GM23338 (cell line): ENCODE measurements at regions not wholly inside any gene's neighbourhood (a gene's known extent, or its start where the extent isn't known, plus 50 kb on each side); places are given as distances from the start of the nearest gene placed in this dataset.

Experiments
- ATAC-seq: fragments of 200-7000 bp; cut with Tn5 transposase; 3 replicates; pipeline ENCODE4 v1.9.1; 2020
- DNase-seq: peaks from one replicate; pipeline ENCODE4 v3.0.0-alpha.2; 2015; ENCODE audit warnings: low spot score
- H2AFZ ChIP-seq: fragments of 200-600 bp; sonication (generic); 2 replicates; pipeline ENCODE4 v1.8.0; 2016; ENCODE audit warnings: antibody characterized with exemption, mild to moderate bottlenecking, moderate library complexity
- H3F3A ChIP-seq: fragments of 200-600 bp; sonication (generic); replicated peaks from 2 replicates; pipeline ENCODE4 v1.8.0; 2017; ENCODE audit warnings: antibody characterized with exemption, mixed run types, low read depth
- H3K27ac ChIP-seq: fragments of 200-600 bp; sonication (generic); 2 replicates; pipeline ENCODE4 v1.6.1; 2016; ENCODE audit warnings: low read depth
- H3K27me3 ChIP-seq: fragments of 200-600 bp; sonication (generic); 2 replicates; pipeline ENCODE4 v1.8.0; 2016; ENCODE audit warnings: mild to moderate bottlenecking, mixed run types, moderate library complexity; ENCODE audit not compliant: insufficient read depth
- H3K36me3 ChIP-seq: fragments of 200-600 bp; sonication (generic); 2 replicates; pipeline ENCODE4 v1.8.0; 2016; ENCODE audit warnings: mild to moderate bottlenecking; ENCODE audit not compliant: insufficient read depth
- H3K4me1 ChIP-seq: fragments of 200-600 bp; sonication (generic); 2 replicates; pipeline ENCODE4 v1.8.0; 2016; ENCODE audit warnings: mild to moderate bottlenecking, moderate library complexity; ENCODE audit not compliant: insufficient read depth
- H3K4me2 ChIP-seq: fragments of 200-600 bp; sonication (generic); 2 replicates; pipeline ENCODE4 v1.7.1; 2017; ENCODE audit warnings: mixed run types
- H3K4me3 ChIP-seq: fragments of 200-600 bp; sonication (generic); 2 replicates; pipeline ENCODE4 v1.6.1; 2016; ENCODE audit warnings: mixed run types
- H3K79me2 ChIP-seq: fragments of 200-600 bp; sonication (generic); replicated peaks from 2 replicates; pipeline ENCODE4 v1.8.0; 2017; ENCODE audit warnings: mild to moderate bottlenecking; ENCODE audit not compliant: insufficient read depth
- H3K9me2 ChIP-seq: fragments of 200-600 bp; sonication (generic); 2 replicates; pipeline ENCODE4 v1.8.0; 2017; ENCODE audit not compliant: insufficient read depth
- H4K20me1 ChIP-seq: fragments of 200-600 bp; sonication (generic); replicated peaks from 2 replicates; pipeline ENCODE4 v1.8.0; 2017; ENCODE audit warnings: mild to moderate bottlenecking; ENCODE audit not compliant: insufficient read depth
- H3K27ac Mint-ChIP-seq: 2 replicates; pipeline ENCODE4 v1.8.0; 2020; ENCODE audit warnings: inconsistent platforms, mild to moderate bottlenecking, moderate library complexity, mixed read lengths
- H3K27me3 Mint-ChIP-seq: 3 replicates; pipeline ENCODE4 v1.8.0; 2022; ENCODE audit warnings: low read depth, mild to moderate bottlenecking, moderate library complexity, mixed read lengths, inconsistent platforms; ENCODE audit not compliant: insufficient read depth, poor library complexity
- H3K36me3 Mint-ChIP-seq: 3 replicates; pipeline ENCODE4 v1.8.0; 2021; ENCODE audit warnings: low read depth, mild to moderate bottlenecking, inconsistent platforms, moderate library complexity, mixed read lengths
- H3K4me1 Mint-ChIP-seq: 3 replicates; pipeline ENCODE4 v1.8.0; 2020; ENCODE audit warnings: mild to moderate bottlenecking, inconsistent platforms, mixed read lengths
- H3K4me3 Mint-ChIP-seq: 3 replicates; pipeline ENCODE4 v1.8.0; 2021; ENCODE audit warnings: moderate library complexity, mild to moderate bottlenecking, inconsistent platforms, mixed read lengths
- H3K9me3 Mint-ChIP-seq: 3 replicates; pipeline ENCODE4 v1.8.0; 2020; ENCODE audit warnings: moderate library complexity, mild to moderate bottlenecking, inconsistent platforms, mixed read lengths
- CREB1 ChIP-seq: fragments of 250-450 bp; sonication (Bioruptor Pico); IDR thresholded peaks from 2 replicates; pipeline ENCODE4 v1.5.0; 2020; ENCODE audit warnings: low read depth, mild to moderate bottlenecking, moderate library complexity
- EZH2 ChIP-seq: fragments of 200-600 bp; sonication (generic); IDR thresholded peaks from one replicate; pipeline ENCODE4 v1.8.0; 2017; ENCODE audit warnings: antibody characterized with exemption, mild to moderate bottlenecking, low read depth; ENCODE audit not compliant: unreplicated experiment
- EZH2phosphoT487 ChIP-seq: fragments of 200-600 bp; sonication (generic); IDR thresholded peaks from one replicate; pipeline ENCODE4 v1.8.1; 2018; ENCODE audit warnings: antibody characterized with exemption; ENCODE audit not compliant: unreplicated experiment
- JUNB ChIP-seq: IDR thresholded peaks from one replicate; pipeline ENCODE4 v1.6.1; 2016; ENCODE audit warnings: antibody characterized with exemption; ENCODE audit not compliant: unreplicated experiment
- NANOG ChIP-seq: IDR thresholded peaks from 2 replicates; pipeline ENCODE4 v1.6.1; 2016; ENCODE audit warnings: antibody characterized with exemption, borderline replicate concordance
- POLR2AphosphoS5 ChIP-seq: IDR thresholded peaks from 2 replicates; pipeline ENCODE4 v1.6.1; 2016; ENCODE audit warnings: antibody characterized with exemption, low read depth
- STAT1 ChIP-seq: IDR thresholded peaks from one replicate; pipeline ENCODE4 v1.6.1; 2016; ENCODE audit warnings: antibody characterized with exemption; ENCODE audit not compliant: unreplicated experiment
- ZNF114 ChIP-seq: fragments of 250-450 bp; sonication (Bioruptor Pico); IDR thresholded peaks from 2 replicates; pipeline ENCODE4 v1.5.0; 2020; ENCODE audit warnings: mild to moderate bottlenecking, moderate library complexity
- ZNF331 ChIP-seq: fragments of 250-450 bp; sonication (Bioruptor Pico); IDR thresholded peaks from 2 replicates; pipeline ENCODE4 v1.5.0; 2020; ENCODE audit warnings: low read depth, mild to moderate bottlenecking, moderate library complexity
- TF ChIP-seq, protein P1 (sequence below): IDR thresholded peaks from 2 replicates; pipeline ENCODE4 v1.6.1; 2016; ENCODE audit warnings: antibody characterized with exemption
- TF ChIP-seq, protein P2 (sequence below): fragments of 250-450 bp; sonication (Bioruptor Pico); IDR thresholded peaks from 2 replicates; pipeline ENCODE4 v1.5.0; 2020; ENCODE audit warnings: mild to moderate bottlenecking, moderate library complexity
- TF ChIP-seq, protein P3 (sequence below): IDR thresholded peaks from one replicate; pipeline ENCODE4 v1.6.1; 2018; ENCODE audit warnings: antibody characterized with exemption; ENCODE audit not compliant: unreplicated experiment
- TF ChIP-seq, protein P4 (sequence below), 2 experiments: fragments of 200-600 bp in 1 of 2; sonication (generic) in 1 of 2; conservative IDR thresholded peaks; 2 replicates each; pipeline versions ENCODE4 v1.5.1 to v1.6.1; 2016 to 2017; ENCODE audit warnings: antibody characterized with exemption in 2 of 2, low read depth in 2 of 2, mild to moderate bottlenecking in 2 of 2, moderate library complexity in 1 of 2

DNA sequence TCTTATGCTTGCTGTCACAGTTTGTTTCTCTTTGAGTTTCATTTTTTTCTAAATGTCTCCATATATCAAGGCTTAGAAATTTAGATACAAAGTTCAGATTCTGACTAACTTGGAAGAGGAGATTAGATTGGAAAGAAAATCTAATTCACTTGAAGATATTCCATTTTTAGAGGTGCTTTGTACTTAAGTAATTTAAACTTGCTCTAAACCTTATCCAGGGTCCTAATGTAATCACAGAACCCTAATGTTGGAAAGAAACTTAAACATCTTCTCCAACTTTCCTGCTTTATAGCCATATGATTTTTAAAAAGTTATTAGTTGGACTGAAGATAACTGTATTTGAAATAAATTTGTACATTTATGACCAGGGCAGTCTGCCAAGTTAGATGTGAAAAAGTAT is 81.1 kb upstream of the ARHGEF3 start:
- Mint-ChIP-seq H3K9me3 (no peaks in the 10 kb centered on the region), H3K4me1 (peaks cover 5% of the 10 kb centered on the region; the same call in 2 of the 3 replicates), H3K27ac (no peak overlapping the region), H3K4me3 (no peak overlapping the region), H3K27me3 (peaks cover 2% of the 10 kb centered on the region), H3K36me3 (no peaks in the 10 kb centered on the region)
- Histone ChIP-seq H3K9me2 (peaks cover 9% of the 10 kb centered on the region; the same call in 1 of the 2 replicates), H3K27ac (no peak overlapping the region), H4K20me1 (no peaks in the 10 kb centered on the region), H3K36me3 (no peaks in the 10 kb centered on the region), H2AFZ (no peak overlapping the region), H3K4me3 (no peak overlapping the region), H3K79me2 (no peaks in the 10 kb centered on the region), H3K27me3 (no peaks in the 10 kb centered on the region), H3K4me1 (peaks cover 6% of the 10 kb centered on the region; the same call in 1 of the 2 replicates), H3K4me2 (no peak overlapping the region), H3F3A (no peaks in the 10 kb centered on the region)
- DNase-seq: no peak
- TF ChIP-seq, protein P1, sequence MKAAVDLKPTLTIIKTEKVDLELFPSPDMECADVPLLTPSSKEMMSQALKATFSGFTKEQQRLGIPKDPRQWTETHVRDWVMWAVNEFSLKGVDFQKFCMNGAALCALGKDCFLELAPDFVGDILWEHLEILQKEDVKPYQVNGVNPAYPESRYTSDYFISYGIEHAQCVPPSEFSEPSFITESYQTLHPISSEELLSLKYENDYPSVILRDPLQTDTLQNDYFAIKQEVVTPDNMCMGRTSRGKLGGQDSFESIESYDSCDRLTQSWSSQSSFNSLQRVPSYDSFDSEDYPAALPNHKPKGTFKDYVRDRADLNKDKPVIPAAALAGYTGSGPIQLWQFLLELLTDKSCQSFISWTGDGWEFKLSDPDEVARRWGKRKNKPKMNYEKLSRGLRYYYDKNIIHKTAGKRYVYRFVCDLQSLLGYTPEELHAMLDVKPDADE: no peak
- TF ChIP-seq, protein P2, sequence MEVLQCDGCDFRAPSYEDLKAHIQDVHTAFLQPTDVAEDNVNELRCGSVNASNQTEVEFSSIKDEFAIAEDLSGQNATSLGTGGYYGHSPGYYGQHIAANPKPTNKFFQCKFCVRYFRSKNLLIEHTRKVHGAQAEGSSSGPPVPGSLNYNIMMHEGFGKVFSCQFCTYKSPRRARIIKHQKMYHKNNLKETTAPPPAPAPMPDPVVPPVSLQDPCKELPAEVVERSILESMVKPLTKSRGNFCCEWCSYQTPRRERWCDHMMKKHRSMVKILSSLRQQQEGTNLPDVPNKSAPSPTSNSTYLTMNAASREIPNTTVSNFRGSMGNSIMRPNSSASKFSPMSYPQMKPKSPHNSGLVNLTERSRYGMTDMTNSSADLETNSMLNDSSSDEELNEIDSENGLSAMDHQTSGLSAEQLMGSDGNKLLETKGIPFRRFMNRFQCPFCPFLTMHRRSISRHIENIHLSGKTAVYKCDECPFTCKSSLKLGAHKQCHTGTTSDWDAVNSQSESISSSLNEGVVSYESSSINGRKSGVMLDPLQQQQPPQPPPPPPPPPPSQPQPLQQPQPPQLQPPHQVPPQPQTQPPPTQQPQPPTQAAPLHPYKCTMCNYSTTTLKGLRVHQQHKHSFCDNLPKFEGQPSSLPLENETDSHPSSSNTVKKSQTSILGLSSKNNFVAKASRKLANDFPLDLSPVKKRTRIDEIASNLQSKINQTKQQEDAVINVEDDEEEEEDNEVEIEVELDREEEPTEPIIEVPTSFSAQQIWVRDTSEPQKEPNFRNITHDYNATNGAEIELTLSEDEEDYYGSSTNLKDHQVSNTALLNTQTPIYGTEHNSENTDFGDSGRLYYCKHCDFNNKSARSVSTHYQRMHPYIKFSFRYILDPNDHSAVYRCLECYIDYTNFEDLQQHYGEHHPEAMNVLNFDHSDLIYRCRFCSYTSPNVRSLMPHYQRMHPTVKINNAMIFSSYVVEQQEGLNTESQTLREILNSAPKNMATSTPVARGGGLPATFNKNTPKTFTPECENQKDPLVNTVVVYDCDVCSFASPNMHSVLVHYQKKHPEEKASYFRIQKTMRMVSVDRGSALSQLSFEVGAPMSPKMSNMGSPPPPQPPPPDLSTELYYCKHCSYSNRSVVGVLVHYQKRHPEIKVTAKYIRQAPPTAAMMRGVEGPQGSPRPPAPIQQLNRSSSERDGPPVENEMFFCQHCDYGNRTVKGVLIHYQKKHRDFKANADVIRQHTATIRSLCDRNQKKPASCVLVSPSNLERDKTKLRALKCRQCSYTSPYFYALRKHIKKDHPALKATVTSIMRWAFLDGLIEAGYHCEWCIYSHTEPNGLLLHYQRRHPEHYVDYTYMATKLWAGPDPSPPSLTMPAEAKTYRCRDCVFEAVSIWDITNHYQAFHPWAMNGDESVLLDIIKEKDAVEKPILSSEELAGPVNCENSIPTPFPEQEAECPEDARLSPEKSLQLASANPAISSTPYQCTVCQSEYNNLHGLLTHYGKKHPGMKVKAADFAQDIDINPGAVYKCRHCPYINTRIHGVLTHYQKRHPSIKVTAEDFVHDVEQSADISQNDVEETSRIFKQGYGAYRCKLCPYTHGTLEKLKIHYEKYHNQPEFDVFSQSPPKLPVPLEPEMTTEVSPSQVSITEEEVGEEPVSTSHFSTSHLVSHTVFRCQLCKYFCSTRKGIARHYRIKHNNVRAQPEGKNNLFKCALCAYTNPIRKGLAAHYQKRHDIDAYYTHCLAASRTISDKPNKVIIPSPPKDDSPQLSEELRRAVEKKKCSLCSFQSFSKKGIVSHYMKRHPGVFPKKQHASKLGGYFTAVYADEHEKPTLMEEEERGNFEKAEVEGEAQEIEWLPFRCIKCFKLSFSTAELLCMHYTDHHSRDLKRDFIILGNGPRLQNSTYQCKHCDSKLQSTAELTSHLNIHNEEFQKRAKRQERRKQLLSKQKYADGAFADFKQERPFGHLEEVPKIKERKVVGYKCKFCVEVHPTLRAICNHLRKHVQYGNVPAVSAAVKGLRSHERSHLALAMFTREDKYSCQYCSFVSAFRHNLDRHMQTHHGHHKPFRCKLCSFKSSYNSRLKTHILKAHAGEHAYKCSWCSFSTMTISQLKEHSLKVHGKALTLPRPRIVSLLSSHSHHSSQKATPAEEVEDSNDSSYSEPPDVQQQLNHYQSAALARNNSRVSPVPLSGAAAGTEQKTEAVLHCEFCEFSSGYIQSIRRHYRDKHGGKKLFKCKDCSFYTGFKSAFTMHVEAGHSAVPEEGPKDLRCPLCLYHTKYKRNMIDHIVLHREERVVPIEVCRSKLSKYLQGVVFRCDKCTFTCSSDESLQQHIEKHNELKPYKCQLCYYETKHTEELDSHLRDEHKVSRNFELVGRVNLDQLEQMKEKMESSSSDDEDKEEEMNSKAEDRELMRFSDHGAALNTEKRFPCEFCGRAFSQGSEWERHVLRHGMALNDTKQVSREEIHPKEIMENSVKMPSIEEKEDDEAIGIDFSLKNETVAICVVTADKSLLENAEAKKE (CRISPR knock-in tag): no peak
- TF ChIP-seq EZH2 (no peak), ZNF331 (CRISPR knock-in tag) (no peak), POLR2AphosphoS5 (no peak), CREB1 (CRISPR knock-in tag) (no peak), EZH2phosphoT487 (no peak), JUNB (no peak), ZNF114 (CRISPR knock-in tag) (no peak), NANOG (no peak), STAT1 (no peak)
- TF ChIP-seq, protein P3, sequence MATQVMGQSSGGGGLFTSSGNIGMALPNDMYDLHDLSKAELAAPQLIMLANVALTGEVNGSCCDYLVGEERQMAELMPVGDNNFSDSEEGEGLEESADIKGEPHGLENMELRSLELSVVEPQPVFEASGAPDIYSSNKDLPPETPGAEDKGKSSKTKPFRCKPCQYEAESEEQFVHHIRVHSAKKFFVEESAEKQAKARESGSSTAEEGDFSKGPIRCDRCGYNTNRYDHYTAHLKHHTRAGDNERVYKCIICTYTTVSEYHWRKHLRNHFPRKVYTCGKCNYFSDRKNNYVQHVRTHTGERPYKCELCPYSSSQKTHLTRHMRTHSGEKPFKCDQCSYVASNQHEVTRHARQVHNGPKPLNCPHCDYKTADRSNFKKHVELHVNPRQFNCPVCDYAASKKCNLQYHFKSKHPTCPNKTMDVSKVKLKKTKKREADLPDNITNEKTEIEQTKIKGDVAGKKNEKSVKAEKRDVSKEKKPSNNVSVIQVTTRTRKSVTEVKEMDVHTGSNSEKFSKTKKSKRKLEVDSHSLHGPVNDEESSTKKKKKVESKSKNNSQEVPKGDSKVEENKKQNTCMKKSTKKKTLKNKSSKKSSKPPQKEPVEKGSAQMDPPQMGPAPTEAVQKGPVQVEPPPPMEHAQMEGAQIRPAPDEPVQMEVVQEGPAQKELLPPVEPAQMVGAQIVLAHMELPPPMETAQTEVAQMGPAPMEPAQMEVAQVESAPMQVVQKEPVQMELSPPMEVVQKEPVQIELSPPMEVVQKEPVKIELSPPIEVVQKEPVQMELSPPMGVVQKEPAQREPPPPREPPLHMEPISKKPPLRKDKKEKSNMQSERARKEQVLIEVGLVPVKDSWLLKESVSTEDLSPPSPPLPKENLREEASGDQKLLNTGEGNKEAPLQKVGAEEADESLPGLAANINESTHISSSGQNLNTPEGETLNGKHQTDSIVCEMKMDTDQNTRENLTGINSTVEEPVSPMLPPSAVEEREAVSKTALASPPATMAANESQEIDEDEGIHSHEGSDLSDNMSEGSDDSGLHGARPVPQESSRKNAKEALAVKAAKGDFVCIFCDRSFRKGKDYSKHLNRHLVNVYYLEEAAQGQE: no peak
- TF ChIP-seq, protein P4, sequence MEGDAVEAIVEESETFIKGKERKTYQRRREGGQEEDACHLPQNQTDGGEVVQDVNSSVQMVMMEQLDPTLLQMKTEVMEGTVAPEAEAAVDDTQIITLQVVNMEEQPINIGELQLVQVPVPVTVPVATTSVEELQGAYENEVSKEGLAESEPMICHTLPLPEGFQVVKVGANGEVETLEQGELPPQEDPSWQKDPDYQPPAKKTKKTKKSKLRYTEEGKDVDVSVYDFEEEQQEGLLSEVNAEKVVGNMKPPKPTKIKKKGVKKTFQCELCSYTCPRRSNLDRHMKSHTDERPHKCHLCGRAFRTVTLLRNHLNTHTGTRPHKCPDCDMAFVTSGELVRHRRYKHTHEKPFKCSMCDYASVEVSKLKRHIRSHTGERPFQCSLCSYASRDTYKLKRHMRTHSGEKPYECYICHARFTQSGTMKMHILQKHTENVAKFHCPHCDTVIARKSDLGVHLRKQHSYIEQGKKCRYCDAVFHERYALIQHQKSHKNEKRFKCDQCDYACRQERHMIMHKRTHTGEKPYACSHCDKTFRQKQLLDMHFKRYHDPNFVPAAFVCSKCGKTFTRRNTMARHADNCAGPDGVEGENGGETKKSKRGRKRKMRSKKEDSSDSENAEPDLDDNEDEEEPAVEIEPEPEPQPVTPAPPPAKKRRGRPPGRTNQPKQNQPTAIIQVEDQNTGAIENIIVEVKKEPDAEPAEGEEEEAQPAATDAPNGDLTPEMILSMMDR (conservative IDR thresholded peaks at IDR 0.05; ENCODE audit: low read depth in 2 of 2): no peak
- no peak for ATAC-seq
